ENCODE measurements at regions not wholly inside any gene's neighbourhood (a gene's known extent, or its start where the extent isn't known, plus 50 kb on each side); places are given as distances from the start of the nearest gene placed in this dataset.
A peak's percentile ranks its signal among the peaks of the same experiment; 100 is the strongest.

GRCh38 chr2:224110811-224111210 lies 71.7 kb upstream of the SERPINE2 start:
- DNase-seq (no peak), ATAC-seq (no peak)
- Histone ChIP-seq H3K4me3 (no peak overlapping the region), H3K27me3 (no peaks in the 10 kb centered on the region), H3K27ac (no peak overlapping the region), H3K9me3 (peaks cover 0 to 32% (median 5%) of the 10 kb centered on the region in 11 donors), H3K36me3 (no peaks in the 10 kb centered on the region), H3K4me1 (no peaks in the 10 kb centered on the region)
- WGBS, 2 donors: 76 to 81% methylated on average over 6 of the region's 6 CpGs
- TF ChIP-seq CTCF (IDR thresholded peaks at IDR 0.05): no peak
- intact Hi-C loops (cut with DNase I): no loop called here

GRCh38 chr2:224109751-224110150 lies 70.7 kb upstream of the SERPINE2 start:
- peak in 2 of 8 donors; percentile 21 to 52 for ATAC-seq
- Histone ChIP-seq H3K4me3 (no peak overlapping the region), H3K27me3 (no peaks in the 10 kb centered on the region), H3K4me1 (no peaks in the 10 kb centered on the region), H3K36me3 (no peaks in the 10 kb centered on the region), H3K9me3 (peaks cover 0 to 24% (median 5%) of the 10 kb centered on the region in 11 donors), H3K27ac (peak overlapping the region in 3 of 10 donors; percentile 25 to 60 (median 48))
- intact Hi-C loops (cut with DNase I): loop anchor here in 1 of 10 donors (5.0 kb wide), 1 partner anchor 72 kb away; the partner anchor contains the start of gene SERPINE2
- no peak for DNase-seq
- whole genome bisulfite sequencing, 2 donors: 73 to 80% methylated on average over 6 of the region's 6 CpGs
- TF ChIP-seq CTCF (IDR thresholded peaks at IDR 0.05): no peak

DNA sequence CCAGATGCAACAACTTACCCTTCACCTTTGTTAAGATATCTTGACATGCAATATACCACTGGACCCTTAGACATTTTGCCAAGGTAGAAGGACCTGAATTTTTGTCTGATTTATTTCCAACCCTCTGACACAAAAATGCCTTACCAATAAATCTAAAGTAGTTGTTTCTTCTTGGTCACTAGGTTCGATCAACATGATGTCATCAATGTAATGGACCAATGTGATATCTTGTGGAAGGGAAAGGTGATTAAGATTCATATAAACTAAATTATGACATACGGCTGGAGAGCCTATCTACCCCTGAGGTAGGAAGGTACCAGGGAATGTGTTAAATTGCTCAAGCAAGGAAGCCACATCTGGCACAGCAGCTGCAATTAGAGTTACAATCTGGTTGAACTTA lies 67.7 kb upstream of the SERPINE2 start:
- no peaks in the 10 kb centered on the region for H3K36me3 ChIP-seq
- no peak for TF ChIP-seq CTCF (IDR thresholded peaks at IDR 0.05)
- 94 to 99% methylated on average over 2 of the region's 2 CpGs for WGBS, 2 donors
- no peaks in the 10 kb centered on the region for H3K27me3 ChIP-seq
- DNase-seq: no peak
- intact Hi-C loops (cut with DNase I): loop anchor here in 1 of 10 donors (5.0 kb wide), 1 partner anchor 69 kb away; the partner anchor contains the start of gene SERPINE2
- peaks cover 0 to 2% (median 0%) of the 10 kb centered on the region in 11 donors for H3K9me3 ChIP-seq
- H3K27ac ChIP-seq: no peak overlapping the region
- peaks cover 0 to 13% (median 7%) of the 10 kb centered on the region in 9 donors for H3K4me1 ChIP-seq
- no peak for ATAC-seq
- H3K4me3 ChIP-seq: no peak overlapping the region

DNA sequence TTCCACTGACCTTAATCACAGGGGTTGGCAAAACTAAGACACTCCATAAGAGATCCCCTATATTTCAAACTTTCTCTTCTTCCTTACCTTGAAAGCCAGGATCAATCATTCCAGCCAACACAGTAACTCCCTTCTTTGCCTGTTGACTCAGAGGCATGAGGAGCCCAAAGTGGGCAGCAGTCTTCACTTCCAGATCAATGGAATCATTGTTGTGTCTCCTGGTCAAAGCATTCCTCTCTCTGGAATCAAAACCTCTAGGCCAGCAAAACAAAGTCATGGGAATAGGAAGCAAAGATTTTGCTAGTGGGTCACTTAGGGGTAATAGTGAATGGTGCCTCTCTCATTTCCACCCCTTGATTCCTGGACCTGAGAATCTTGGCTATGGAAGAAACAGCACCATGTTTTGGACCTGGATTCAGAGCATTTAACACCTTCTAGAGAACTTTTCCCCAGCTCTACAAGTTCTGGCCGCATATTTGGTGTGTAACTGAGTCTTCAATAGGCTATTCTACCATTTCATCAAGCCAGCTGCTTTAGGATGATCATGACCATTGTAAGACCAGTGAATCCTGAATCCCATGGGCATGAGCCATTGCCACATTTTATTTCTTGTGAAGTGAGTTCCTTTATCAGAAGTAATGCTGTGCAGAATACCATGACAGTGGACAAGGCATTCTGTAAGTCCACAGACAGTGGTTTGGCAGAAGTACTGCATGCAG lies 65.7 kb upstream of the SERPINE2 start:
- Histone ChIP-seq H3K9me3 (no peaks in the 10 kb centered on the region), H3K4me3 (no peak overlapping the region), H3K27me3 (no peaks in the 10 kb centered on the region), H3K36me3 (no peaks in the 10 kb centered on the region), H3K4me1 (peaks cover 0 to 26% (median 10%) of the 10 kb centered on the region in 9 donors), H3K27ac (no peak overlapping the region)
- intact Hi-C loops (cut with DNase I): loop anchor here in 1 of 10 donors (5.0 kb wide), 1 partner anchor 68 kb away; the partner anchor contains the start of gene SERPINE2
- DNase-seq (no peak), ATAC-seq (no peak)
- WGBS, 2 donors: 71 to 87% methylated on average over 1 of the region's 1 CpG
- TF ChIP-seq CTCF (IDR thresholded peaks at IDR 0.05): no peak
